ENCODE measurements at regions not wholly inside any gene's neighbourhood (a gene's known extent, or its start where the extent isn't known, plus 50 kb on each side); places are given as distances from the start of the nearest gene placed in this dataset.
"Not testable (repeated sequence)": the region's sequence is repeated elsewhere in the genome, so short reads cannot be mapped to it uniquely, and the experiment has no call there.

DNA sequence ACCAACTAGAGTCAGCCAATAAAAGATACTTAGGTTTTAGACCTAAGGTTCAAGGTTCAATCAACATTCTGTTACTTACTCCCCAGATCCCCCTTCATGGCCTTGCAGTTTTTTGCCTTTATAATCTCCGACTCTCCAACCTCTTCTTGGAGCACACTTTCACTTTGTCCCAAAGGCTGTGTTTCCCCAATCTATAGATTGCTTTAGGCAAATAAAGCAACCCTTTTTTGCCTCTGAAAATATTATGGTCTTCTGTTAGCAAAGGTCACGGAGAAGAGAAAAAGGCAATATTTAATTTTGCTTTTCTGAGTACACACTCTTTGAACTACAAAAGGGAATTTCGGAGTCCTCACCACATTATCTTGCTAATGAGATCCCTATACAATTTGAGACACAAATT, 268.1 kb downstream of the PLOD2 start:
- peak; percentile 34 for DNase-seq

DNA sequence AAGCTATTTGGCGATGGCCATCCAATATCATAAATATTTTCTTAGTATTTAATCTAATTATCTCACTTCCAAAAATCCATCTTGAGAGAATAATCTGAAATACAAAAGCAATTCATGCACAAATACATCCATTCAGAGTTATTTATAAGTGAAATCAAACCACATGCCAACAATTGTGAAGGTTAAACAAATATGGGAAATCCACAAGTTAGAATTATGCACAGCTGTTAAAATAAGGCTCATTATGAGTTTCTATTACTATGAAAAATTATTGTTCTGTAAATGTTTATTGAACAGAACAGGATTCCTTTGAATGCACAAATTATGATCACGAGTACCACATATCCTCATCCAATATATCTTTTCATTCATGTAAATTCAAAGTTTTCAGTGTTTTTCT, 267.7 kb downstream of the PLOD2 start:
- peak; percentile 35 for DNase-seq

DNA sequence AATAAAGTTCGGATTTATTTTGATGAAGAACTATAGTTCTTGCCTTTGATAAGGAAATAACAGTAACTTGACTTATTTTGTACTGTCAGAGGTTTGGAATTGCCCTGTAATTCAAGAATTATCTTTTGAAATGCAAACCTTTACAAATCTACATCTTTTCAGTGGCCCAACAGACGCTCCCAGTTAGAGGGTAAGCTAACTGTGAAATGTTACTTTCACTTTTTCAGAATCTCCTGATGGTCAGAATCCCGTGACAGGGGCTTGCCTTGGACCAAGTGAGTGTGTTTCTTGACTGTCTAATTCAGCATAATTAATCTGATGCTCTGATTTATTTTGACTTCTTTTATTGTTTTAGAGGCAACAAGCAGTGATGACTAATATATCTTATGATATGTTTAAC, 262.5 kb downstream of the PLOD2 start:
- no peak for DNase-seq

DNA sequence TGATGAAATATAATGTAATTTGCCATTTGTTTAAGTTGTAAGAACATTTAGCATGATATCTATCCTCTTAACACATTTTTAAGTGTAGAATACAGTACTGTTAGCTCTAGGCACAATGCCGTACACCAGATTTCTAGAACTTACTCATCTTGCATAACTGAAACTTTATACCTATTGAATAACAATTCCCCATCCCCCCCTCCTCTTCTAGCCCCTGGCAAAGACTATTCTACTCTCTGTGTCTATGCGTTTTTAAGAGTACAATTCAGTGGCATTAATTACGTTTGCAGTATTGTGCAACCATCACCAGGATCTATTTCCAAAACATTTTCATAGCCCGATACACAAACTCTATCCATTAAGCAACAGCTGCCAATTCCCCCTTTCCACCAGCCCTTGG, 261.7 kb downstream of the PLOD2 start:
- no peak for DNase-seq

DNA sequence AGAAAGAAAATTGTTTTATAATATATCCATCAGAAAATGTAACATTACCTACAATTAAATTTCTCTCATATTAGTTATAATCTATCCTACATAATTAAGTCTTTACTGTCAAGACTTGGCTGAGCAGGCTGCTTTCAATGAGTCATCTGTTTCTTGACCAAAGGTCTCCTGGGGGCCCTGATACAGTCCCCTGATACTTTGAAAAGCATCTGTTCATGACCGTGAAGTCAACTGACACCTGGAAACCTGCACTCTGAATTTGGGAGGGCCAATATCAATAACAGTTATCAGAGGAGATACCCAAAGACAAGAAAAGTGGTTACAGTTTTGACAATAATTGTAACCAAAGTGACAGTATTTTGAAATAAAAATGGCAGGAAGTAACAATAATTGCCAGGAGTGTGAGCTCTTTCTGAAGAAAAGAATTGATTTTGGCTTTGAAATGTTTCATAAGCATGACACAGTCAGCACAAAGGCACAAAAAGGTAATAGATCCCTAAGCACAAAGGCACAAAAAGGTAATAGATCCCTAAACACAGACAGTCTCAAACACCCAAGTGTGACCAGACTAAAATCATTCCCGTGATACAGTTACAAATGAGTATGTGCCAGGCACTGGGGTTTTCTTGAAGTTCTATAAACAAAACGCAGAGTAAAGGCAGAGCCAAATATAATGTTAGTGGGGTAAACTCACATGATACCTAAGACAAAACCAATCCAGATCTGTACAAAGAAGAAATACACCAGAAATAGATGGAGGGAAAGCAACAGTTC, 260.7 kb downstream of the PLOD2 start:
- DNase-seq: no peak

DNA sequence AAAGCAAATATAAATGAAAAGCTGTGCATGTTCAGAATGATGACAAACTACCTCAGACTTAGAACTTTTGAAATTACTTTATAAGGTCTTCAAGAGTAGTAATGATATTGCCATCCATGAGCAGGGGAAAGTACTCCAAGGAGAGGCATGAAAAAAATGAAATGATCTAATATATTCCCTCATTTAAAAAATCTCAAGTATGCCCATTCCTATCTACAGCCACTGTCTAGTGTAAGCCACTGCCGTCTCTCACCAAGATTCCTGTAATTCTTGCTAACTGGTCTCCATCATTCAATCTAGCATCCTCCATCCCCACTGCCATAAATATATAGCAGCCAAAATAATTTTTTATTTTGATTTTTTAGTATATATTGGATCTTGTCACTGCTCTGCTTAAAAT, 258.8 kb downstream of the PLOD2 start:
- DNase-seq: no peak

DNA sequence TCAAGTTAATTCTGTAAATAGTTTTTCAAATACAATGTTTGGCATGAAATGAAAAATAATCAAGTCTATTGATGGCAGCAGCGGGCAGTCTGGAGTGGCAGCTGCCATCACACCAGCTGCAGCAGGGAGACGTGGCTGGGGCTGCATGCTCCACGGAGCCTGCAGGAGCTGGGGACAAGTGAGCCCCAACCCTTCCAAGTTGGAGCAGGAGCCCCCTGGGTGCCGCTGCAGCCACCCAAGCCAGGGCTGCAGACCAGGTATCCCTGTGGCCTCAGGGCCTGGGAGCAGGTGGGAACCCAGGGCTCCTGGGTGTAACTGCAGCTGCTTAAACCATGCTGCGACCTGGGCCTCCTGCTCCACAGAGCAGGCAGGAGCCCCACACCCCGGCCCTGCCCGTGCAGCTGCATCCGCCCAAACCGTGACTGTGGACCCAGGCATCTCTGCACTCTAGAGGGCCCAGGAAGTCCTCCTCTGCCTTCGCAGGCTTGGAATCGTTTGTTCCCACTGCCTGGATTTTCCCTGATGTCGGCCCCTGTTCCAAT, 257.4 kb downstream of the PLOD2 start:
- DNase-seq: peak; percentile 99

DNA sequence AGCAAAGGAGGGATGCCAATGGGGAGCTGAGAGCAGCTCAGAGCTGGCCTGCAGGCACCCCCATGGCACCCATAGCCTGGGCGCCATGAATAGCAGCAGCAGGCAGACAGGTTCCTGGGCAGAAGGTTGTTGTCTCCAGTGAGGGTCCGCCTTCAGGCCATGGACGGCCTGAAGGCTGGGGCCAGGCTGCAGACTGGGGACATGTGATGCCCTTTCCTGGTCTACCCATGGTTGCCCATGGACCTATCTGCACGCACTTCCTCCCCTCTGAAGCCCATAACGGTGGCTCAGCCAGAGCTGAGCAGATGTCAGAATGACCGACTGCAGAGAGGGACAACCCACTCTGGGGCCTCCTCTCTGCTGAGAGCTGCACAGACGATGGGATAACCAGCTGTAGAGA, 256.8 kb downstream of the PLOD2 start:
- peak; percentile 39 for DNase-seq

DNA sequence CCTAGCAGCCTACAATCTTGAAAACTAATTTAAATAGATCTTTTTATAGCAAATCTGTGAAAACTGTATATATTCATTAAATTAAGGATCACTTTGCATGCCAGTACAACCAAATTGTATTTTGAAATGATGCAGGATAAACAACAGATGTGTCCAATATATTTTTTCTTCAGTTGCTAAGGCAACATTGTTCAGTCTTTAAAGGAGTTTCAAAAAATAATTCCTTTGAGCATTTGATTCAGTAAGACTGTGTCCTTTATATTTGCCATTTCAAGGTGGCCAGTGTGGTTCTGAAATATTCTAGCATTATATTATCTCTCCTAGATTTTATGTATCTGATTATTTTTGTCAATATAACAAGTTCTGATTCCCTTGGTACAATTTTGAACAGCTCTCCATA, 254.7 kb downstream of the PLOD2 start:
- no peak for DNase-seq

DNA sequence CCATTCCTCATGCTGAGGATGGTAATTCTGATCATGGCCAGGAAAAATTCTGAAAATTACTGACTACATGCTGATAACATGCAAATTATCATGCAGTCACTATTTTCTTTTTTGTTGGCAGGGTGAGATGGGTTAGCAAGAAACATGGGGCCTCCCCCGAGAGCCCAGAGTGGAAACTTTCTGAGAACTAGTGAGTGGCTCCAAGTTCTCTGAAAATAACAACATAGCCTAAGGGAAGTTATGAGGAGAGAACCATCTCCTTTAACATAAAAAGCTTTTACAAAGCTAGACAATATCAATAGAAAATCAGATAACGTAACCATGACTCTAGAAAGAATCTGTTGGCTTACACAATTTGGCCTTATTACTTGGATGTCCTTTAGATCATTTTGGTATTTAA, 254.2 kb downstream of the PLOD2 start:
- no peak for DNase-seq

DNA sequence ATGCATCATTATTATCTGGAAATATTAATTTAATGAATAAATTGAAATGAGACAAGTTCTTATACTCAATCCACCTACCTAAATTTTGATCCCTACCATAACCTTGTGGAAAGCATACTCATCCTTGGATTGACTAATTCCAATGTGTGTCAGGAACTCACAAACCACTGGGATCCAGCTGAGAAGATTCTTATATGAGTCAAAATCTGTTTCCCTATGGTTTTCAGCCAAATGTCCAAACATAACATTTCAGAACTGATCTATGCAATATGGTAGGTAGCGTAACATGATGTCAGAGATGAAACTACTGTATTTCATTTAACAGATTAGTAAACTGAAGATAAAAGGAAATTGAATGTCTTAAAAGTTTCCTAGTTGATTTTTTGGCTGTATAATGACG, 250.0 kb downstream of the PLOD2 start:
- no peak for DNase-seq

DNA sequence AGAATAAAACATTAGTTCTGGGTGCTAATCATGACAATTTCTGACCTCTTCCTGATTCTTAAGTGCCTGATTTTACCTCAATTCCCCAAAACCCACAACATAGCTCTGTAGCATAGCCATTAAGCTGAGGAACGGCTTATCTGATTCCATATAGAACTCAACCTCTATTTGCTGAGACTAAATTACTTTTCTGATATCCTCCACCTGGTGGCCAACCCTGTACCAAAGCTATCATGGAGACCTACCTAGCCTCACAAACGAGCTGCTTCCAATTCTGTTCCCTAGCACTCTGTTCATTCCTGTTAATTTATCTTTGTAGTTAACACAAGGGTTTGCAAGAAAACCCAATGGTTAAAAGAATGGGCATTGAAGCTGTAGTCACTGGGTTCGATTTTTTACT, 245.2 kb downstream of the PLOD2 start:
- no peak for DNase-seq

DNA sequence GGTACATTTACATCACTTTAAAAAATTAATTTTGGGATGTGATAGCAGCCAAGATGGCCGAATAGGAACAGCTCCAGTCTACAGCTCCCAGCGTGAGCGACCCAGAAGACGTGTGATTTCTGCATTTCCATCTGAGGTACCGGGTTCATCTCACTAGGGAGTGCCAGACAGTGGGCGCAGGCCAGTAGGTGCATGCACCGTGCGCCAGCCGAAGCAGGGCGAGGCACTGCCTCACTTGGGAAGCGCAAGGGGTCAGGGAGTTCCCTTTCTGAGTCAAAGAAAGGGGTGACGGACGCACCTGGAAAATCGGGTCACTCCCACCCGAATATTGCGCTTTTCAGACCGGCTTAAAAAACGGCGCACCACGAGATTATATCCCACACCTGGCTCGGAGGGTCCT, 233.2 kb downstream of the PLOD2 start:
- not testable (repeated sequence) for DNase-seq

DNA sequence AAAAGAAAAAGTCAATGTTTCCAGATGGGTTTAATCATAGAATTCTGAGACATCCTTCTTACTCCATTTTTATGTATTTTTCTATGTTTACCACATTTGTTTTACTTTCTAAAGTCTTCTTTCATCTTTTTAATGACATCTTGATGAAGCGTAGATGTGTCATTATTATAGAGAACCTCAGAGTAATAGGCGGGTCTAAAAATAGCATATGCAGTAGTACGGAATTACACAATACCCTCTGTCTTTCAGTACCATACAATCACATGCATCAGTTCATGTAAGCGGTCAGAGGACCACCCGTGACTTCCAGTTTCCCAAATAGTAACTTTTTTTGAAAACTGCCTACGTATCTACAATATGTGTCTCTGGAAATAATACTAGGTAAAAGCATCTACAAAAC, 224.0 kb downstream of the PLOD2 start:
- DNase-seq: no peak

DNA sequence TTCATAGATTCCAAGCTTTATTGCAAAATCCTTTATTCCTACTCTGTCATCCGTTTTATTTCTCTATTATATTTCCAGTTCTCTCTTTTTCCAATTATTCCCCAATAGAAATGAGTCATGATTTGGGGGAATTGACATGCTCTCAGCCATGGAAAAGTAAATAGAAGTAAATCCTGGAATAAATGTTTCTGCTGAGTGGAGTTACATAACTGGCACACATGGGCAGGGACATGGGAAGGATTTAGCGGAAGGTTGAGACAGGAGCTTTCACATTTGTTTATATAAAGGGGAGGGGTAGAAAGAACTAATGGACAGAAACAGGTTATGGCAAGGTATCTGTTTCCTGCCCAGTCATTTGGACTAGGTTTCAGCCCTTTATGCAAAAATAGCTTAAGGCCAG, 221.6 kb downstream of the PLOD2 start:
- peak; percentile 62 for DNase-seq

DNA sequence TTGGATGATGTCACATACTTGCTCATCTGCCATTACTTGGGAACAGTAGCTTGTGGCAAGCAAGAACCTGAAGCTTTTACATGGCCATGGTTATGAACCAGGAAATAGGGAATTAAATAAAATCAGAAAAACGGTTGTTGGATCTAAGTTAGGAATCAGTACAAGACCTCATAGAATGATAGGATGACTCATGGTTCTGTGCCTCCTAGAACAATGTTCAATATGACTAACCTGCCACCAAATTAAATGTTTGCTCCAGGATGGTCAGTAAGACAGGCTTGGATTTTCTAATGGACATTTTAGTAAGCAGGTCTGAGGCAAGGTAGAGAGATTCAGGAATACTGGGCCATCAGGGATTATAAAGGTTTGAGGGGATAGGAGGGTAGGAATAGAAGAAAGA, 218.9 kb downstream of the PLOD2 start:
- no peak for DNase-seq

DNA sequence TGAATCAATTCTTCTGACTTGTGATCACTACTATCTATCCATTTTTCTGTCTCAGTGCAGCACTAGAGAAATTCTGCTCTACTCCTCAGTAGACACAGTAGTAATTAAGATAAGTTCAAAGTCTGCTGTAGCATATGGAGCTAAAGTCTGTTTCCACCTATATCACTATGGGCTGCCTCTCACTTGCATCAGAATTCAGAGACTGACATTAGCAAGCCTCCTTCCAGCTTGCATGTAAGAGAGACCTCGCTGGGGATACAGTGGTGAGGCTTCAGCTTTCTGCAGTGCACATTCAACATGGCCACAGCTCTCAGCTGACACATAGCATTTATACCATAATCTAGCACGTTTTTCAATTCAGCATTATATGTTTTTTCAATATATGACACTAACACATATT, 217.0 kb downstream of the PLOD2 start:
- DNase-seq: no peak

DNA sequence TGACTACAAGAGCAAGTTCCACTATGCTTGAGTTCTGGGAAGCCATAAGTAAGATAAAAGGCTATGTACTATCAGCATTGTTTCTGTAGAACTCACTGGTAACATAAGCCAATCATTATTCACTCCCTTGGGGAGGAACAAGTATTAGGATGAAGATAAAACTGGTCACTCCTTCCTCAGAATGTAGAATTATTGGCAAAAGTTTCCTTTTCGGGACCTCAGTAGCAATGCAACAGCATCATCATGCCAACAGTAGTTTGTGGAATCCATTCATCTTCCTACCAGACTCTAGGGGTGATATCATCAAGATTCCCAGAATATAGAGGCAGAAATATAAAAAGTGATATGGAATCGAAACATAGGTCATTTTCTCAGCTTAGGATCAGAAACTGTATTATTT, 209.5 kb downstream of the PLOD2 start:
- DNase-seq: no peak

DNA sequence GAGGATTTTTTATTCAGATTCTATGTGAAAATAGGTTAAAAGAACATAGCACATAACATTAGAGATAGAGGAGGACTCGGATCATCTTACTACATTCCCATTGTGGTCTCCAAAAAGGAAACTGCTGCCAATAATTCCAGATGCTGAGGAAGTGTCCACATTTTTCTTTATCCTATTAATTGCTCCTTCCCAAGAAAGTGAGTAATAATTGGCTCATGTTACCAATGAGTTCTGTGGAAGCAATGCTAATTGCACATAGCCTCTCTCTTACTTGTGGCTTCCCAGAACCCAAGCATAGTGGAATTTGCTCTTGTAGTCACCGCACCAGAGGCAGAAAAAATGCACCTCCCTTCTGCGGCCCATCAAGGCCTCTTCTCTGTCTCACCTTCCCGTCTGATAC, 208.4 kb downstream of the PLOD2 start:
- DNase-seq: no peak

DNA sequence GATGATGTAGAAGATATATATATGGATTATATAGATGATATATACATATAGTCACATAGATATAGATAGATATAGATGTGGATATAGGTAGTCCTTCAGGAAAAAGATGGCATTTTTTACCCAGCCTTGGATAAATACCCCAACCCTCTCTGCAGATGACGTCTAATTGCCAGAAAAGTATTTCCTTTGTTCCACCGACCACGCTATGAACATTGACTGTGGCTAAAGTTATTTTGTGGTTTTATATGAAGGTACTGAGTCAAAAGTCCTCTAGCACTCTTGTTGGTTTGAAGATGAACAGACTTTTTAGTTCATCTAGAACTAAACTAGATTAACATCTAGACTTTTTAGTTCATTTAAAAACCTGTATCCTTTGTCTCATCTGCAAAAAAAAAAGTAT, 207.7 kb downstream of the PLOD2 start:
- DNase-seq: no peak

DNA sequence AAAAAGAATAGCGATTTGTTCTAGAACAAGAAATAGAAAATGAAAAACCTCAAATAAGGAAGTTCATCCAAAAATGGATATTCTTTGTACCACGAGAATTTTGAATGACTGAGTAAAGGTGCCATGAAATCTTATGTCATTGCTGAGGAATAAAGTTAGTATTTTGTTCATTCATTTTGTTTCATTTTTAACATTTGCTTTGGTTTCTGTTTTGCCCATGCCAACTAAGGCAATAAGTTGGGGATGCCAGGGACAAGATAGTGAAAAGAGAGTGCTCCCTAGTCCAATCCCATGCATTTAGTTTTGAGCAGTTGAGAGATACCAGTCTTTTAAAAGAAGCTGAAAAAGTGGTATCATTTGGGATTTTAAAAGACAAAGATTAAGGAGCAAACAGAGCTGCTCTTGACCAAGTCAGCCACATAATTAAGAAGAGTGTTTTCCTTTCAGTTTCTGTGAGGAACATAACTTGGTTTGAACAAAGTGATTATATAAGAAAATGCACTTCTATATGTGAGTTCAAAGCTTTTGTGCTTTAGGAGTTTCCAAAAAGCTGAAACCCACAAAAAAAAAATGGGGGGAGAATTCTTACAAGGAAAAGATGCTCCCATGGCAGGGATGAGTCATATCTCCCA, 201.4 kb downstream of the PLOD2 start:
- no peak for DNase-seq

DNA sequence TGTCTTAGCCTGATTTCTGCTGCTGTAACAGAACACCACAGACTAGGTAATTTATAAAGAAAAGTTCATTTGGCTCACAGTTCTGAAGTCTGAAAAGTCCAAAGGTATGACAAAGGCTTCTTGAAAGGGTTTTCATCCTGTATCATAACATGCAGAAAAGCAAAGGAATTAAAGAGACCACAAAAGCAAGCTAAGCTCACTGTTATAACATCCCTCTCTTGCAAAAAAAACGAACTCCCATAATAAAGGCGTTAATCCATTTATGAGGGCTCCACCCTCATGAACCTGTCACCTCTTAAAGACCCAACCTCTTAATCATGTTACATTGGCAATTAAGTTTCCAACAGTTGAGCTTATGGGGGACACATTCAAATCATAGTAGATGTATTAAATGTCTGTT, 197.9 kb downstream of the PLOD2 start:
- DNase-seq: no peak

DNA sequence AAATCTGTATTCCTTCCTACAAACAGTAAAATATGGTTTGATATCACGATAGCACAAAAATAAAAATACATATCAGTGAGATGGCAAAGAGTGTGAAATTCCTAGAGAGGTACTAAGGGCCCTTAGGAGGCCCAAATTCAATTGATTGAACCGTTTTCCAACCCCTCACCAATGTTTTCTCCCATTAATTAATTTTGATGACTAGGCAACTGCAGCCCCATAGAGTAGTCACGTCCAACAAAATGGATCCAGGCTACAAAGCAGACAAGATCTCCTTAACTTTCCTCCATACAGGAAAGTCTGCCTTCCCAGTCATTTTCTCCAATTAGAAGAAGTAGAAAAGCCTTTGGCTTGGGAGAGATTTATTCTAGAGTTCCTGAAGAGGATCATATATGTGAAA, 193.9 kb downstream of the PLOD2 start:
- DNase-seq: no peak

DNA sequence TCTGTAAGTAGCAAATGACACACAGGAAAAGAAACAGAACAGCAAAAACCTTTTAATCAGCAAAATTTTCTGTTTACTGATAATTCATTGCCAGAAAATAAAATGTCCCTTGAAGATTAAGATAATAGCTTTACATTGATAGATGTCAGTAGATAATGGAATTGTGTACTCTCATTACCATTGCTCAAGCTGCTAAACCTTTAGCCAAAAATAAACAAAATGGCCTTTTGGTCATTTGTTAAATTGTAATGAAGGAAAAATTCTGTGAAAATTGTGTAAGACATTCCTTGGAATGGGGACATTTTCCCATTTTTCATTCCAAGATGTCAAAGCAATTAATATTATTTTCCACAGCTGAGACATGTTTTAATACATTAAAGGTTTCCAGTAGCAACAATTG, 189.8 kb downstream of the PLOD2 start:
- DNase-seq: no peak

DNA sequence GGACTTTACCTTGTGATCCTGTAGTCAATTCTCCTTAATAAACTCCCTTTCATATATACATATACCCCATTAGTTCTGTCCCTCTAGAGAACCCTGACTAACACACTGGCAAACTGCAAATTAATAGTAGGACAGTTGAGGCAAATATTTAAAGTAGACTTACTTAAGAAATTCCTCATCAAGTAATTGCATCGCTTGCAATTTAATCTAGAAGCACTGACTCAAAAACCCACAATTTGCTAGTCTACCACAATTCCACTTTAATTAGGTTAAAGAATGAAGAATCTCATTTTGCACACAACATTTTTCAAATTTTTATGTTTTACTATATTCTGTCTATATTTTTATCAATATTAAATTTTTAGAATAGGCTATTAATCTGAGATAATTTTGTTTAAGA, 188.1 kb downstream of the PLOD2 start:
- no peak for DNase-seq
